ENCODE measurements at regions not wholly inside any gene's neighbourhood (a gene's known extent, or its start where the extent isn't known, plus 50 kb on each side); places are given as distances from the start of the nearest gene placed in this dataset.

- CTCF ChIA-PET, result no interaction called here
- Histone ChIP-seq H4K8ac (ENCODE audit: low read depth in 2 of 2, low read length in 2 of 2) (no peak overlapping the region), H3K23ac (ENCODE audit: low read depth, low read length) (no peak overlapping the region), H2BK120ac (ENCODE audit: low read depth, low read length) (no peak overlapping the region), H3K4me1 (ENCODE audit: control insufficient read depth, insufficient read depth, low read length) (0 out of 2 replicates have a peak, but pooled peaks cover 2% of the 10 kb centered on the region), H3K27ac (ENCODE audit: insufficient read depth, low read length) (no peak overlapping the region), H3K9ac (ENCODE audit: low read depth, low read length) (no peak overlapping the region), H3K36me3 (ENCODE audit: control insufficient read depth, insufficient read depth, low read length) (no peaks in the 10 kb centered on the region), H3K14ac (replicated peaks; ENCODE audit: low read depth, low read length) (no peak overlapping the region), H2AFZ (replicated peaks; ENCODE audit: low read length, poor library complexity) (no peak overlapping the region), H4K20me1 (ENCODE audit: insufficient read depth, low read length) (no peaks in the 10 kb centered on the region), H3K27me3 (ENCODE audit: control insufficient read depth, insufficient read depth, low read length) (no peaks in the 10 kb centered on the region), H2BK15ac (ENCODE audit: low read depth, low read length) (no peak overlapping the region), H3K56ac (ENCODE audit: extremely low read depth, insufficient read depth, low read length) (no peak overlapping the region), H3K4me2 (ENCODE audit: low read depth, low read length) (no peak overlapping the region), H2AK5ac (ENCODE audit: low read depth, low read length) (no peak overlapping the region), H2BK5ac (ENCODE audit: low read depth, low read length, poor library complexity, severe bottlenecking) (no peak overlapping the region), H3K9me3 (ENCODE audit: control insufficient read depth, insufficient read depth, low read length) (no peaks in the 10 kb centered on the region), H2BK20ac (ENCODE audit: low read depth, low read length) (no peak overlapping the region), H3K4ac (ENCODE audit: low read depth, low read length) (no peak overlapping the region), H3K9me1 (ENCODE audit: insufficient read depth, low read length) (no peaks in the 10 kb centered on the region), H2AK9ac (replicated peaks; ENCODE audit: low read depth, low read length, poor library complexity) (no peak overlapping the region), H3K18ac (ENCODE audit: low read depth, low read length) (no peak overlapping the region), H3K4me3 (ENCODE audit: insufficient read depth, low read depth, low read length) (no peak overlapping the region), H3K79me1 (ENCODE audit: low read depth in 1 of 2, low read length in 2 of 2) (no peaks in the 10 kb centered on the region), H4K5ac (ENCODE audit: low read depth, low read length) (no peak overlapping the region), H4K91ac (ENCODE audit: insufficient read depth, low read depth, low read length) (no peak overlapping the region)
- in situ Hi-C loops (cut with MboI; ENCODE audit: low sequenced_read_pairs) (no loop called here), intact Hi-C loops (cut with micrococcal nuclease) (no loop called here), dilution Hi-C loops (cut with HindIII; ENCODE audit: low sequenced_read_pairs, unreplicated experiment) (no loop called here)
- DNase-seq (no peak), ATAC-seq (ENCODE audit: low read depth) (no peak)
- no peak for TF ChIP-seq USF2 (IDR thresholded peaks at IDR 0.05; ENCODE audit: low read depth, low read length)
- TF ChIP-seq, protein P1, sequence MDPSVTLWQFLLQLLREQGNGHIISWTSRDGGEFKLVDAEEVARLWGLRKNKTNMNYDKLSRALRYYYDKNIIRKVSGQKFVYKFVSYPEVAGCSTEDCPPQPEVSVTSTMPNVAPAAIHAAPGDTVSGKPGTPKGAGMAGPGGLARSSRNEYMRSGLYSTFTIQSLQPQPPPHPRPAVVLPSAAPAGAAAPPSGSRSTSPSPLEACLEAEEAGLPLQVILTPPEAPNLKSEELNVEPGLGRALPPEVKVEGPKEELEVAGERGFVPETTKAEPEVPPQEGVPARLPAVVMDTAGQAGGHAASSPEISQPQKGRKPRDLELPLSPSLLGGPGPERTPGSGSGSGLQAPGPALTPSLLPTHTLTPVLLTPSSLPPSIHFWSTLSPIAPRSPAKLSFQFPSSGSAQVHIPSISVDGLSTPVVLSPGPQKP (IDR thresholded peaks at IDR 0.05; ENCODE audit: borderline replicate concordance, low read depth, low read length), result no peak
- no peak for TF ChIP-seq CEBPB (IDR thresholded peaks at IDR 0.05; ENCODE audit: low read depth, low read length)
- no peak for TF ChIP-seq NFE2L2 (IDR thresholded peaks at IDR 0.05; ENCODE audit: low read depth, low read length)
- POLR2A ChIA-PET (ENCODE audit: unreplicated experiment), result no interaction called here
- no TSS peak for BruUV-seq (replicated peaks)
- no CpG with 5 or more reads among the region's 4 CpGs for WGBS, 2 experiments (ENCODE audit: extremely low coverage in 2 of 2, insufficient read length in 1 of 2)
Measured at GRCh38 chr10:3639546-3639945, 145.5 kb downstream of the KLF6 start.
